ENCODE measurements at regions not wholly inside any gene's neighbourhood (a gene's known extent, or its start where the extent isn't known, plus 50 kb on each side); places are given as distances from the start of the nearest gene placed in this dataset.

DNA sequence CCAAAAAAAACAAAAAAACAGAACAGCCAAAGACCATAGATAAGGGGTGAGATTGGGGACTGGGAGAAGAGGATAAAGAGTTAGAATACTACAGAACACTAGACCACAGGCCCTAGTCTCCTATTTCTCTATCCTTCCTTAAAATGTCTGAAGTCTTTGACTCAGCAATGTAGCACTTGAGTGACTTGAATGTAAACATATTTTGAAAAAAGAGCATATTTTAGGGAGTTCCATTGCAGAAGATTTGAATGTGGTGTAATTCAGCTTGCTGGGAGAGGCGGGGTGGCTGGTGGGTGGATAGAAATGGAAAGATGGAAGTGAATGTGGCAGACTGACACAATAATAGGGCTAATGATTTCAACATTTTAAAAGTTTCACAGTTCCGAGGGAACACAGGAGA, 144.9 kb downstream of the CHIC2 start:
- no peak overlapping the region for H3K9ac ChIP-seq (ENCODE audit: insufficient read length, low read depth)
- H3K36me3 ChIP-seq (ENCODE audit: insufficient read depth, insufficient read length, low read length) = no peaks in the 10 kb centered on the region
- H3K4me3 ChIP-seq (ENCODE audit: insufficient read length, low read depth) = no peak overlapping the region
- no peak for DNase-seq (ENCODE audit: low read depth, low spot score)
- H3K9me3 ChIP-seq (ENCODE audit: insufficient read depth, low read length) = no peaks in the 10 kb centered on the region
- no peaks in the 10 kb centered on the region for H3K27me3 ChIP-seq (ENCODE audit: insufficient read depth, insufficient read length)
- TF ChIP-seq SUZ12 (IDR thresholded peaks at IDR 0.05; ENCODE audit: extremely low read depth, insufficient read depth, insufficient read length) = no peak
- TF ChIP-seq ZNF274 (IDR thresholded peaks at IDR 0.05; ENCODE audit: low read depth, low read length) = no peak
- no peak for TF ChIP-seq YY1 (IDR thresholded peaks at IDR 0.05; ENCODE audit: insufficient read depth, insufficient read length)
- no peaks in the 10 kb centered on the region for H3K4me1 ChIP-seq (ENCODE audit: insufficient read depth, insufficient read length)

DNA sequence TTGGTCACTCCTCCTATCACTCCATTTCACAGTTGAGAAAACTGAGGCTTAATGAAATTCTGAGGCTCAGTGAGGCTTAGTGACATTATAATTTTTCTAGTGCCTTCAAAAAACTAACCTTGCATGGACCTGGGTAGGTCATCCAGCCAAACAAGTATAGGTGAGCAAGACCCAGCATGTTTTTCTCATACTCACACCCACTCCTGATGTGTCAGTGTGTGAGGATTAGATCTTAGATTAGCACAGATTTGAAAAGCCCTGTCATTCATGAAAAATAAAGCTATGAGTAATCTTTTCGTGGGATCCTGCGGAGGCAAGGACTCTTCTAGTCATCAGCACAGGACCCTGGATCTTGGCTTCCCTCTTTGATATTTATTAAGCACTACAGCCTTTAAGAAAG, 146.7 kb downstream of the CHIC2 start:
- Histone ChIP-seq H3K4me3 (ENCODE audit: insufficient read length, low read depth) (no peak overlapping the region), H3K9me3 (ENCODE audit: insufficient read depth, low read length) (no peaks in the 10 kb centered on the region), H3K9ac (ENCODE audit: insufficient read length, low read depth) (no peak overlapping the region), H3K36me3 (ENCODE audit: insufficient read depth, insufficient read length, low read length) (no peaks in the 10 kb centered on the region), H3K4me1 (ENCODE audit: insufficient read depth, insufficient read length) (no peaks in the 10 kb centered on the region), H3K27me3 (ENCODE audit: insufficient read depth, insufficient read length) (no peaks in the 10 kb centered on the region)
- TF ChIP-seq SUZ12 (IDR thresholded peaks at IDR 0.05; ENCODE audit: extremely low read depth, insufficient read depth, insufficient read length) (no peak), YY1 (IDR thresholded peaks at IDR 0.05; ENCODE audit: insufficient read depth, insufficient read length) (no peak), ZNF274 (IDR thresholded peaks at IDR 0.05; ENCODE audit: low read depth, low read length) (no peak)
- no peak for DNase-seq (ENCODE audit: low read depth, low spot score)

DNA sequence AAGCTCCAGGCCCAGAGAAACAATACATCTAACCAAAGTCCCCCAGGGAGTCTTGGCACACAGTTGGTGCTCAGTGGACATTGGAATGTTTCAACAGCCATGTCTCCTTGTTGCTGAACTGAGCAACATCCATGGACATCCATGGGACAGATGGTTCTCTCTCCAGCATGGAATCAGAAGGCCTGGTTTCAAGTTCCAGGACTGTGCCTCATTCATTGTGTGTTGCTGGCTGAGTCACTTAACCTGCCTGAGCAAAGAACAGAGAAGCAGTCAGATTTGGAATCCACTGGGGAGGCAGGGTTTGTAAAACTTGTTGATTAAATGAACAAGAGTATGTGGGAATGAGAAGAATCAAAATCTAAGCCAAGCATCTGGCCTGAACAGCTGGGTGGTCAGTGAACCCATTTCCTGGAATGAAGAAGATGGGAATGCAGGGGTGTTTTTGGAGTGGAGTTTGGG, 147.9 kb downstream of the CHIC2 start:
- no peak for TF ChIP-seq ZNF274 (IDR thresholded peaks at IDR 0.05; ENCODE audit: low read depth, low read length)
- no peak for TF ChIP-seq YY1 (IDR thresholded peaks at IDR 0.05; ENCODE audit: insufficient read depth, insufficient read length)
- no peak for TF ChIP-seq SUZ12 (IDR thresholded peaks at IDR 0.05; ENCODE audit: extremely low read depth, insufficient read depth, insufficient read length)
- Histone ChIP-seq H3K4me1 (ENCODE audit: insufficient read depth, insufficient read length) (no peaks in the 10 kb centered on the region), H3K36me3 (ENCODE audit: insufficient read depth, insufficient read length, low read length) (no peaks in the 10 kb centered on the region), H3K9me3 (ENCODE audit: insufficient read depth, low read length) (no peaks in the 10 kb centered on the region), H3K27me3 (ENCODE audit: insufficient read depth, insufficient read length) (no peaks in the 10 kb centered on the region), H3K4me3 (ENCODE audit: insufficient read length, low read depth) (no peak overlapping the region), H3K9ac (ENCODE audit: insufficient read length, low read depth) (no peak overlapping the region)
- no peak for DNase-seq (ENCODE audit: low read depth, low spot score)

DNA sequence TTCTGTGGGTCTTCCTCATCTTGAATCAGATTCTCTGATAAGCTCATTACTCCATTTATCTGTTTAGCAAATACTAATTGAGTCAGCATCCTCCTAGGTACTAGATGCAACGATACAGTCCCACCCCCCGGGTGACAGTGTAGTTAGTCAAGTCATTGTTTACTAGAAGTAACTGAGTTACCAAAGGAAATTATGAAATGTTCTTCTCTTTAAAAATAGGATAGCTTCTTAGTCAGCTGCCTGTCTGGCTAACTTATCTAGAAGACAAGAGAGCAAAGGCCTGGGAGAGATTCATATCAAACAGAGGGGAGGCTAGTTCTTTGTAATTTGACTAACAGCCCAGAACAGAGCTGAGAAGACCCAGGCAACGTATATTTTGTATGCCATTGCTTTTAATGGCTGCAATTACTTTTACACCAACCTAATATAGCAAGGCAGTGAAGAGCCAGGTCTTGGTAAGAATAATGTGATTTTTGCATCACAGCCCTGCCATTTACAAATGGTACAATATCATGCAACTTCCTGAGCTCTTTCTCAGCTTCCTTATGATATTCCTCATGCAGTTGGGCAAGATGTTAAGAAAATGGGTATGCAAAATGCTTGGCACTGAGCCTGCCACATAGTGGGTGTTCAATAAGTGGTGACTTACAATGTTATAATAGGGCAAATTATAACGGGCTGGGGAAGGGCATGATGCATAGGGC, 149.9 kb downstream of the CHIC2 start:
- Histone ChIP-seq H3K9ac (ENCODE audit: insufficient read length, low read depth) (no peak overlapping the region), H3K9me3 (ENCODE audit: insufficient read depth, low read length) (no peaks in the 10 kb centered on the region), H3K27me3 (ENCODE audit: insufficient read depth, insufficient read length) (no peaks in the 10 kb centered on the region), H3K4me3 (ENCODE audit: insufficient read length, low read depth) (no peak overlapping the region), H3K4me1 (ENCODE audit: insufficient read depth, insufficient read length) (no peaks in the 10 kb centered on the region), H3K36me3 (ENCODE audit: insufficient read depth, insufficient read length, low read length) (no peaks in the 10 kb centered on the region)
- no peak for DNase-seq (ENCODE audit: low read depth, low spot score)
- TF ChIP-seq ZNF274 (IDR thresholded peaks at IDR 0.05; ENCODE audit: low read depth, low read length) (no peak), SUZ12 (IDR thresholded peaks at IDR 0.05; ENCODE audit: extremely low read depth, insufficient read depth, insufficient read length) (no peak), YY1 (IDR thresholded peaks at IDR 0.05; ENCODE audit: insufficient read depth, insufficient read length) (no peak)

DNA sequence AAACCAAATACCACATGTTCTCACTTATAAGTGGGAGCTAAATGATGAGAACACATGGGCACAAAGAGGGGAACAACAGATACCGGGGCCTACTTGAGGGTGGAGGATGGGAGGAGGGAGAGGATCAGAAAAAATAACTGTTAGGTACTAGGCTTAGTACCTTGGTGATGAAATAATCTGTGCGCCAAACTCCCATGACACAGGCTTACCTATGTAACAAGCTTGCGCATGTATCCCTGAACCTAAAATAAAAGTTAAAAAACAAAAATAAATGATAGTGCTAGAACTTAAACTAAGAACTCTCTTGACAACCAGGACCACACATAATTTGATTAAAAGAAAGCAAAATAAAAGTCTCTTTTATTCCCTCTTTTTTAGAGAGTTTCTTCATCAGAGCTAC, 150.6 kb downstream of the CHIC2 start:
- H3K27me3 ChIP-seq (ENCODE audit: insufficient read depth, insufficient read length) = no peaks in the 10 kb centered on the region
- no peak overlapping the region for H3K4me3 ChIP-seq (ENCODE audit: insufficient read length, low read depth)
- H3K4me1 ChIP-seq (ENCODE audit: insufficient read depth, insufficient read length) = no peaks in the 10 kb centered on the region
- TF ChIP-seq SUZ12 (IDR thresholded peaks at IDR 0.05; ENCODE audit: extremely low read depth, insufficient read depth, insufficient read length) (no peak), YY1 (IDR thresholded peaks at IDR 0.05; ENCODE audit: insufficient read depth, insufficient read length) (no peak), ZNF274 (IDR thresholded peaks at IDR 0.05; ENCODE audit: low read depth, low read length) (no peak)
- no peaks in the 10 kb centered on the region for H3K9me3 ChIP-seq (ENCODE audit: insufficient read depth, low read length)
- no peak for DNase-seq (ENCODE audit: low read depth, low spot score)
- no peaks in the 10 kb centered on the region for H3K36me3 ChIP-seq (ENCODE audit: insufficient read depth, insufficient read length, low read length)
- no peak overlapping the region for H3K9ac ChIP-seq (ENCODE audit: insufficient read length, low read depth)

DNA sequence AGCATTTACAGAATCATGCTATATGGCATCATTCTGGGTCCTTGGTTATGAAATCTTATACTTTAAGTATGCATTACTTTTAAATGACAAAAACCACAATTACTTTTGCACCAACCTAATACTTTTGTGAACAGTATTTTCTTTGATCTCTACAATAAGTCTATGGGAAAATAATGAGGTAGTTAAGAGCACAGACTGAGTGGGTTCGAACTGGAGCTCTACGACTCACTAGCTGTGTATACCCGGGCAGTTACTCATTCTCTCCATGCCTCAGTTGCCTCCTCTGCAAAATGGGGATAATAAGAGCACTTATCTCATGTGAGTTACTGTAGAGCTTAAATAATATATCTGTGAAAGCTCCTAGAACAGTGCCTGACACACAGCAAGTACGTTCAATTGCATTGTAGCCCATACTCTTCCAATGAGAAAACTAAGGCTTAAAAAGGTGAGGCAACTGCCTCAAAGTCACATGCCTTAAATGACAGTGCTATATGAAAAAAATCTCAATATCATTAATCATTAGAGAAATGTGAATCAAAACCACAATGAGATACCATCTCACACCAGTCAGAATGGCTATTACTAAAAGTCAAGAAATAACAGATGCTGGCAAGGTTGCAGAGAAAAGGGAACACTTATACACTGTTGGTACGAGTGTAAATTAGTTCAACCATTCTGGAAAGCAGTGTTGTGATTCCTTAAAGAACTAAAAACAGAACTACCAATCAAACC, 151.5 kb downstream of the CHIC2 start:
- Histone ChIP-seq H3K27me3 (ENCODE audit: insufficient read depth, insufficient read length) (no peaks in the 10 kb centered on the region), H3K4me1 (ENCODE audit: insufficient read depth, insufficient read length) (no peaks in the 10 kb centered on the region), H3K4me3 (ENCODE audit: insufficient read length, low read depth) (no peak overlapping the region), H3K36me3 (ENCODE audit: insufficient read depth, insufficient read length, low read length) (no peaks in the 10 kb centered on the region), H3K9ac (ENCODE audit: insufficient read length, low read depth) (no peak overlapping the region), H3K9me3 (ENCODE audit: insufficient read depth, low read length) (no peaks in the 10 kb centered on the region)
- TF ChIP-seq SUZ12 (IDR thresholded peaks at IDR 0.05; ENCODE audit: extremely low read depth, insufficient read depth, insufficient read length) = no peak
- TF ChIP-seq YY1 (IDR thresholded peaks at IDR 0.05; ENCODE audit: insufficient read depth, insufficient read length) = no peak
- DNase-seq (ENCODE audit: low read depth, low spot score) = no peak

DNA sequence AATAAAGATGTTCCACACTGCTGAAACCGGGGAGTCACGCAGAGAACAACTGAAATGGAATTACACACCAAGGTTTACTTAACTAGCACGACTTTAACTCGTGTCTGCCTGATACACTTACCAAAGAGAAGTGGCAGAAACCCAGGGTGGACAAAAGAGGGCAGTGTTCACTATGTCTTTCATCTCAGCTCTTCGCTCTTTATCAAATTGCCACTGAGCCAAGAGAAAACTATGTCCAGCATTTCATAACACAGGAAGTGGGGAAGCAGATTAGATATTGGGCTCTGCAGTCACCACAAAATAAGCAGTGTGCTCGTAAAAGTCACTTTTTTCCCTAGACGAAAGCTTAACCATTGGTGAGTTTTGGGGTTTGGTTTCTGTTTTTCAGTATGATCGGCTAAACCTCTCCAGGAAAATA, 155.7 kb downstream of the CHIC2 start:
- no peaks in the 10 kb centered on the region for H3K9me3 ChIP-seq (ENCODE audit: insufficient read depth, low read length)
- no peak overlapping the region for H3K4me3 ChIP-seq (ENCODE audit: insufficient read length, low read depth)
- TF ChIP-seq YY1 (IDR thresholded peaks at IDR 0.05; ENCODE audit: insufficient read depth, insufficient read length) (no peak), ZNF274 (IDR thresholded peaks at IDR 0.05; ENCODE audit: low read depth, low read length) (no peak), SUZ12 (IDR thresholded peaks at IDR 0.05; ENCODE audit: extremely low read depth, insufficient read depth, insufficient read length) (no peak)
- no peak overlapping the region for H3K9ac ChIP-seq (ENCODE audit: insufficient read length, low read depth)
- no peak for DNase-seq (ENCODE audit: low read depth, low spot score)
- no peaks in the 10 kb centered on the region for H3K36me3 ChIP-seq (ENCODE audit: insufficient read depth, insufficient read length, low read length)
- H3K4me1 ChIP-seq (ENCODE audit: insufficient read depth, insufficient read length) = no peaks in the 10 kb centered on the region
- H3K27me3 ChIP-seq (ENCODE audit: insufficient read depth, insufficient read length) = peaks cover 6% of the 10 kb centered on the region
